Activated CD8-positive, alpha-beta T cell treated with anti-CD3 and anti-CD28 coated beads, Interleukin-2, amount 10 ng/mL, durations not matched to agents 7 days and 5 days (primary cell): ENCODE measurements at regions not wholly inside any gene's neighbourhood (a gene's known extent, or its start where the extent isn't known, plus 50 kb on each side); places are given as distances from the start of the nearest gene placed in this dataset.

ENCODE experiments used
- ATAC-seq: fragments of 150-1000 bp; cut with Tn5 transposase; one replicate; pipeline ENCODE4 v1.10.0; 2021; ENCODE audit warnings: moderate library complexity
- CTCF ChIA-PET: fragments of 350-600 bp; sonication (Branson Sonifier 250); formaldehyde crosslinking; loops from one replicate; lab custom pipeline; 2021; ENCODE audit warnings: antibody characterized with exemption; lab: Charles Lee
- POLR2A ChIA-PET: fragments of 350-600 bp; sonication (Branson Sonifier 250); formaldehyde crosslinking; loops from one replicate; lab custom pipeline; 2021; ENCODE audit warnings: antibody characterized with exemption; lab: Charles Lee
- DNase-seq: peaks from one replicate; pipeline ENCODE4 v3.0.0-alpha.2; 2020
- H3K27ac Mint-ChIP-seq: one replicate; pipeline ENCODE4 v1.8.0; 2021; ENCODE audit warnings: mild to moderate bottlenecking, mixed read lengths
- H3K27me3 Mint-ChIP-seq: one replicate; pipeline ENCODE4 v1.8.0; 2021; ENCODE audit warnings: low read depth, mixed read lengths
- H3K36me3 Mint-ChIP-seq: one replicate; pipeline ENCODE4 v1.8.0; 2021; ENCODE audit warnings: low read depth, mixed read lengths
- H3K4me1 Mint-ChIP-seq: one replicate; pipeline ENCODE4 v1.8.0; 2021; ENCODE audit warnings: low read depth, mixed read lengths
- H3K4me3 Mint-ChIP-seq: one replicate; pipeline ENCODE4 v1.8.0; 2021; ENCODE audit warnings: mild to moderate bottlenecking, mixed read lengths
- H3K9me3 Mint-ChIP-seq: one replicate; pipeline ENCODE4 v1.8.0; 2022; ENCODE audit warnings: mixed read lengths; ENCODE audit not compliant: insufficient read depth

DNA sequence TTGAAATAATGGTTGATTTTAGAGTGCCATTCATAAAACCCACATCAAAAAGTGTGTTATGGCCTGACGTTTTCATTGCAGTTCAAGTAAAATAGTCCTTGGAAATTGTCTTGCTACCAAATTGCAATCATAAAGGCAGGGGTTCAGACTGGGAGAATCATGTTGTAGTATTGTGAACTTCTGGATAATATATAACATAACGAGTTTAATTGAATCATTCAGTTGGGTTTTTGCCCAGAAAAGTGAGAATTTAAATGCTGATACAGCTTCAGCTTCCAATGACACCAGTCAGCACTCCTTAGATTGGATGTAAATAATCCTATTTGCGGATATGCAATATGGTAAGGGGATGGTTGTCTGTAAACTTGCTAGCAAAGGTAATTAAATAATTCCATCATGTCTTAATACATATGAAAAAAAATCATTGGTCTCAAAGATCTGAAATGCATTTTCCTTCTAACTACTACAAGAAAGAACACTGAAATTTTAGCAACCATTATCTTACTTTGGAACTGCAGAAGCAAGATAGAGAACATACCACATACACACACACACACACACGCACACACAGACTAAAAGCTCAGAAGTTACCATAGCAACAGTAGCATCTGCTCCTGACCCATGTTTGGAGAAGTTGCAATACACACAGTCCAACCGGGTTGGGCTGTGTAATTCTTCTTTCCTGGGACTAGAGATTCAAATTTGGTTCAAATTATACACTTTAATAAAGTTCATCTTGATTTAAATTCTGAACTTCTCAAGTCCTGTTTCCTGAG lies 686.2 kb upstream of the NR2F2 start:
- no peak overlapping the region for H3K4me3 Mint-ChIP-seq
- H3K4me1 Mint-ChIP-seq = no peaks in the 10 kb centered on the region
- H3K27ac Mint-ChIP-seq = no peak overlapping the region
- ATAC-seq = no peak
- ChIA-PET POLR2A (no interaction called here), CTCF (no interaction called here)
- no peak for DNase-seq
- peaks cover 7% of the 10 kb centered on the region for H3K27me3 Mint-ChIP-seq
- no peaks in the 10 kb centered on the region for H3K36me3 Mint-ChIP-seq
- H3K9me3 Mint-ChIP-seq = no peaks in the 10 kb centered on the region

DNA sequence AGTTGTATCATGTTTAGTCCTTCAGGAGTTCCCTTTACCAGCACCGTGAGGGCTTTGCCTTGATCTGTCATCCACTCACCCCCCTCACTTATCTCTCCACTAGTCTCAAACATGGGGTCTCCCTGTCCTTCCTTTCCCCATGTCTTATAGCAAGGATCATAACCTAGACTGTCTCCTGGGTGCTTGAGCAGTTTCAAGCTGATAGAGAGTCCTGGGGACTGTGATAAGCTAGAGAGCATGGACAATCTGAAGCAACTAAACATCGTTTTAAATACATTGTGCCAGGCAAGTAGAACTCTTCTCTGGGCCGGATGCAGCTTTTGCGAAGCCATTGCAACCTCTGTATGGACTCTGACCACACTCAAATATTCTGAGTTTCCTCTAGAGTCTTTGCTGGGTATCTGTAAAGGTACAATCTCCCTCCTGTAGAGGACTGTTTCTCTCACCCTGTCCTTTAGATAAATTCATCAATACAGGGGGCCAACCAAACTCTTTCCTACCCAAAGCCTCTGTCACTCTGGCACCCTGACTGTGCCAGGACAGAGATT lies 684.6 kb upstream of the NR2F2 start:
- Mint-ChIP-seq H3K27me3 (peaks cover 7% of the 10 kb centered on the region), H3K27ac (no peak overlapping the region), H3K36me3 (no peaks in the 10 kb centered on the region), H3K4me1 (no peaks in the 10 kb centered on the region), H3K4me3 (no peak overlapping the region), H3K9me3 (no peaks in the 10 kb centered on the region)
- ChIA-PET POLR2A (no interaction called here), CTCF (no interaction called here)
- DNase-seq = no peak
- ATAC-seq = no peak

- ChIA-PET CTCF (no interaction called here), POLR2A (no interaction called here)
- H3K27me3 Mint-ChIP-seq = peaks cover 7% of the 10 kb centered on the region
- no peaks in the 10 kb centered on the region for H3K36me3 Mint-ChIP-seq
- H3K4me3 Mint-ChIP-seq = no peak overlapping the region
- DNase-seq (no peak), ATAC-seq (no peak)
- H3K4me1 Mint-ChIP-seq = no peaks in the 10 kb centered on the region
- no peak overlapping the region for H3K27ac Mint-ChIP-seq
- H3K9me3 Mint-ChIP-seq = no peaks in the 10 kb centered on the region
These were observed 683.8 kb upstream of the NR2F2 start for GRCh38 chr15:95646484-95647273.

DNA sequence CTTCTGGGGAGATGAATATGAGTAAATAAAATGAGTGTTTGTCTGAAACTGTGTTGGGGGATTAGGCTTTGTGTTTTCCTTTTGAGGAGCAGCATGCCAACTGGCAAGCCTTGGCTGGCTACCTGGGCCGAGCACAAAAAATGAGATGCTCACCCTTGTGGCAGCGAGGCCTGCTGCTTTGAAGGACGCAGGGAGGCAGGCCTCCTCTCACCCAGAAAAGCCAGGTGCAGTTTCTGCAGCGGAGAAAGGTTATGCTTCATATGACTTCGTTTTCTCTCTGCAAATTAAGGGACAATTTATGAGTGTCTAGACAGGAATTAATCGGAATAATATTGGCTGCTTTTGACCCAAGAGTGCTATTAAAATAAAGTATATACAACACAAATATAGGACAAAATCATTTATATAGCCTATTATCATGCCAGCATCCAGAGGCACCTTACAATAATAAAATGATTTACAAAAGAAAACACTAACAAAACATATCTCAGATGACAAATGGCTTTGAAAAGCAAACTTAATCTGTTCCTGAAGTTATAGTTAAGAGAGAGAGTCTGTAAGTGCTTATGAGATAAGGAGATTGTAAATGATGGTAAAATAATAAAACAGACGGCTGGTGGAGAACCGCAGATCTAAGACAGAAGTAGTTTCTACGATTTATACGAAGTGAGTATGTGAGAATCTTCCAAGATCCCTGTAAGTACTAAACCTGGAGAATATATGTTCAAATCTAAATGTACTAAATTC lies 682.8 kb upstream of the NR2F2 start:
- H3K4me3 Mint-ChIP-seq = no peak overlapping the region
- CTCF ChIA-PET = no interaction called here
- DNase-seq (no peak), ATAC-seq (no peak)
- no peaks in the 10 kb centered on the region for H3K4me1 Mint-ChIP-seq
- no peaks in the 10 kb centered on the region for H3K9me3 Mint-ChIP-seq
- no peaks in the 10 kb centered on the region for H3K36me3 Mint-ChIP-seq
- H3K27me3 Mint-ChIP-seq = peaks cover 7% of the 10 kb centered on the region
- POLR2A ChIA-PET = no interaction called here
- no peak overlapping the region for H3K27ac Mint-ChIP-seq

GRCh38 chr15:95653361-95653805 lies 677.1 kb upstream of the NR2F2 start:
- DNase-seq = no peak
- ChIA-PET CTCF (no interaction called here), POLR2A (no interaction called here)
- ATAC-seq = no peak
- Mint-ChIP-seq H3K36me3 (no peaks in the 10 kb centered on the region), H3K27ac (no peak overlapping the region), H3K4me1 (no peaks in the 10 kb centered on the region), H3K4me3 (no peak overlapping the region), H3K27me3 (peaks cover under 1% of the 10 kb centered on the region), H3K9me3 (no peaks in the 10 kb centered on the region)

- ChIA-PET POLR2A (no interaction called here), CTCF (no interaction called here)
- ATAC-seq (no peak), DNase-seq (no peak)
- H3K27ac Mint-ChIP-seq = no peak overlapping the region
- H3K9me3 Mint-ChIP-seq = no peaks in the 10 kb centered on the region
- H3K4me3 Mint-ChIP-seq = no peak overlapping the region
- H3K27me3 Mint-ChIP-seq = peaks cover 7% of the 10 kb centered on the region
- no peaks in the 10 kb centered on the region for H3K4me1 Mint-ChIP-seq
- no peaks in the 10 kb centered on the region for H3K36me3 Mint-ChIP-seq
These were observed 675.4 kb upstream of the NR2F2 start for GRCh38 chr15:95655089-95655607.

DNA sequence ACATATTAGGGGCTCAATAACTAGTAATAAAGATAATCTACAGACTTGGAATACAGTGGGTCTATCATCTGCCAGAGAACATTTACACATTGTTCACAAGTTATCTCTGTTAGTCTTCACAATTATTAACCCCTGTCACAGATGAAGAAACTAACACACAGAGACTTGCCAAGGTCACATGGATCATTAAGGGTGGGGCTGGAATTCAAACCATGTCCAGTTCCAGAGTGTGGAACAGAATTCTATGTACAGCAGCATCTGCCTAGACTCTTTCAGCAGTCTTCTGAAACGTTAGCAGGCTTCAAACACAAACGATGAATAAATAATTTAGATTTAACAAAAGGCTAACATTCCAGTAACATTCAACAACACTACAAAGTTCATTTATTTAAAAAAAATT lies 673.9 kb upstream of the NR2F2 start:
- H3K9me3 Mint-ChIP-seq = no peaks in the 10 kb centered on the region
- CTCF ChIA-PET = no interaction called here
- no peak for DNase-seq
- no peak for ATAC-seq
- H3K36me3 Mint-ChIP-seq = no peaks in the 10 kb centered on the region
- no peak overlapping the region for H3K27ac Mint-ChIP-seq
- no peaks in the 10 kb centered on the region for H3K4me1 Mint-ChIP-seq
- H3K27me3 Mint-ChIP-seq = peaks cover 9% of the 10 kb centered on the region
- POLR2A ChIA-PET = no interaction called here
- H3K4me3 Mint-ChIP-seq = no peak overlapping the region

DNA sequence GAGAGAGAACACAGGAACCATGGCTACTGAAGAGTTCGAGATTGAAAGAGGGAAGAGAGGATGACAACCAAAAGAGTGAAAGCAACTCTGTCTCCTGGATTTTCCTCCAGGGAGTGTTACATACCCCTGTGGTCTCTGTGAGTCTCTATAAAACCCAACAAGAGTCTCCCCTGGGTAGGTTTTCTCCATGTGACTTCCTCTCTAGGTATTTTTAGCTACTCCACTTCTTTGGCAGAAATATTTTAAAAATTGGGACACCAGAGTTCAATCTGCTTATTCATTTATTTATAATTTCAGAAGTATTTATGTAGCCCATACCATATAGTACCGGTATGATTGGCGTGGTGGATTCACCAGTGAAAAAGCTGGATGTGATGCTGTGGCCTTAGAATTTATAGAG lies 671.7 kb upstream of the NR2F2 start:
- no peaks in the 10 kb centered on the region for H3K36me3 Mint-ChIP-seq
- H3K4me3 Mint-ChIP-seq = no peak overlapping the region
- POLR2A ChIA-PET = no interaction called here
- CTCF ChIA-PET = no interaction called here
- DNase-seq = no peak
- H3K27ac Mint-ChIP-seq = no peak overlapping the region
- H3K27me3 Mint-ChIP-seq = peaks cover 9% of the 10 kb centered on the region
- H3K4me1 Mint-ChIP-seq = no peaks in the 10 kb centered on the region
- H3K9me3 Mint-ChIP-seq = no peaks in the 10 kb centered on the region
- ATAC-seq = no peak

DNA sequence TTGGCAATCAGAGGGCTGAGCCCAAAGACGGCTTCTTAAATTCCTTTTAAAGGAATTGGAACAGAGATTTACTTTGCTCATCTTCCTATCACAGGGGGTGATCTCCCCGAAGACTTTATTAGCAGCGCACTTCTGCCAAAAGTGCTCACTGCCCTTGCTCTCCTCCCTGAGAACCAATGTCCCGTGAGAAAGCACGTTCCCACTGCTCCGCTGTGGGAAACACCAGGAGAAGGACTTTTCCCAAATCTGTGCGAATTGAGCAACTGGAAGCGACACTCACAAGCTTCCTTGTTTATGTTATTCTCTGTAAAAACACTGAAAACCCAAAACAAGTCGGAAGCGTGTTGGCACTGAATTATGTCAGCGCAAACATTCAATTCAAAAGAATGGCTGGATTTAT lies 670.8 kb upstream of the NR2F2 start:
- Mint-ChIP-seq H3K4me1 (no peaks in the 10 kb centered on the region), H3K9me3 (no peaks in the 10 kb centered on the region), H3K27me3 (peaks cover 9% of the 10 kb centered on the region), H3K27ac (no peak overlapping the region), H3K4me3 (no peak overlapping the region), H3K36me3 (no peaks in the 10 kb centered on the region)
- ATAC-seq = no peak
- ChIA-PET POLR2A (no interaction called here), CTCF (no interaction called here)
- DNase-seq = no peak

GRCh38 chr15:95662638-95663037 lies 667.9 kb upstream of the NR2F2 start:
- Mint-ChIP-seq H3K4me1 (no peaks in the 10 kb centered on the region), H3K4me3 (no peak overlapping the region), H3K36me3 (no peaks in the 10 kb centered on the region), H3K27ac (no peak overlapping the region), H3K27me3 (peaks cover 20% of the 10 kb centered on the region), H3K9me3 (no peaks in the 10 kb centered on the region)
- ATAC-seq (no peak), DNase-seq (no peak)
- CTCF ChIA-PET = no interaction called here
- POLR2A ChIA-PET = no interaction called here

GRCh38 chr15:95663156-95664100 lies 667.1 kb upstream of the NR2F2 start:
- Mint-ChIP-seq H3K4me1 (no peaks in the 10 kb centered on the region), H3K27me3 (peaks cover 27% of the 10 kb centered on the region), H3K27ac (no peak overlapping the region), H3K36me3 (no peaks in the 10 kb centered on the region), H3K4me3 (no peak overlapping the region), H3K9me3 (no peaks in the 10 kb centered on the region)
- POLR2A ChIA-PET = no interaction called here
- ATAC-seq (no peak), DNase-seq (no peak)
- CTCF ChIA-PET = no interaction called here
